GM19025 (cell line): ENCODE measurements at regions not wholly inside any gene's neighbourhood (a gene's known extent, or its start where the extent isn't known, plus 50 kb on each side); places are given as distances from the start of the nearest gene placed in this dataset.

Experiments
- ATAC-seq: cut with Tn5 transposase; IDR thresholded peaks from one replicate; pipeline ENCODE4 v1.9.1; 2021; ENCODE audit warnings: mild to moderate bottlenecking, low read depth, moderate library complexity; ENCODE audit not compliant: unreplicated experiment

DNA sequence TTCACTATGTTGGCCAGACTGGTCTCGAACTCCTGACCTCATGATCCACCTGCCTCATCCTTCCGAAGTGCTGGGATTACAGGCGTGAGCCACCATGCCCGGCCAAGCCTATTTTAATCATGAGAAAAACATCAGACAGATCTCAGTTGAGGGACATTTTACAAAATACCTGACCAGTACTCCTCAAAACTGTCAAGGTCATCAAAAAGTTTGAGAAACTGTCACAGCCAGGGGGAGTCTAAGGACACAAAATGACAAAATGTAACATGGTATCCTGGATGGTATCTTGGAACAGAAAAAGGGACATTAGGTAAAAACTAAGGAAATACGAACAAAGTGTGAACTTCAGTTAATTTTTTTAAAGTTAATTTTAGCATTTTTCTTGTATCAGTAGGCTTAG is 219.8 kb upstream of the PPP1R3A start:
- no peak for ATAC-seq

DNA sequence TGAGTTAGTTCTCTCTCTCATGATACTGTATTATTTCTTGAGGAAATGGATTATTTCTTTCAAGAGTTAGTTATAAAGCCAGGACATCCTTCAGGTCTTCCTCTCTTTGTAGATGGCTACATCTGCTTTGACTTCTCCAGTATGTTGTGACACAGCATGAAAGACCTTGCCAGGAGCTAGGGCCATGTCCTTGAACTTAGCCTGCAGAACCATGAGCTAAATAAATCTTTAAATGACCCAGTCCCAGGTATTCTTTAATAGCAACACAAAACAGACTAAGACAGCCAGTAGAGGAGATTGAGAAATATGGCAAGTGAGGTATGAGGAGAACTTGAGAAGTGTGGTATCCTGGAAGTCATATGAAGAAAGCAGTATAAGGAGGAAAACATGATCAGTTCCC is 214.9 kb upstream of the PPP1R3A start:
- no peak for ATAC-seq

DNA sequence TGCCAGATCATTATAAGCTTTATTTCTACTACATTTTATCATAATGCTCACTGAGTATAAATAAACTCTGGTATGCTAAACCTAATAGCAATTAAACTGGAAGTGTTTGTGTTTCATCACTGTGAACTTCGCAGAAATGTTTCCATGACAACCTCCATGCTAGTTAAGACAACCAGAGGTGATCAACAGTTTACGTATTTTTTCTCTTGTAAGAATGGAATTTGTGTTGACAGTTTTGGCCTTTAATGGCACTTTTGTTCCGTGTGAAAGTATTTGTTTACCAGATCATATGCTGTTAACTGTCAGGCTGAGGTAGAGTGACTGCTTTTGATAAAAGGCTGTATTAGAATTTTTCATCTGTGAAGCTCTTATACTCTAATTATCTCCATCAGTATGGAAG is 212.1 kb upstream of the PPP1R3A start:
- ATAC-seq, result no peak

GRCh38 chr7:114128880-114129279 is 210.1 kb upstream of the PPP1R3A start:
- ATAC-seq, result no peak

DNA sequence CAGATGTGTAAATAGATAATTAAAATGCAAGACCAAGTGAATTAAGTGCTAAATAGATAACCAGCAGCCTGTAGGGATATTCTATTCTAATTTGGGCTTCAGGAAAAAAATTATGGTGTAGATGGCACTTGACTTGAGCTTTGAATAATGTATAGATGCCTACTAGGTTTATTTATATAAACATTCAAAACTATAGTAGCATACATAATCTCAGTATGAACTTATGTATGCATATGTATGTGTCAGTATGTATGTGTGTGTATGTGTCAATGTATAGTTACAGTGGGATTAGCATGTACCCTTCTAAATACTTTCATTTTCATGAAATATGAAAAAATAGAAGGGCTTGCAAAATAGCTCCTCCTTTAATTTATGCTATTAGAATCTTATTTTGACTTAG is 207.3 kb upstream of the PPP1R3A start:
- no peak for ATAC-seq

DNA sequence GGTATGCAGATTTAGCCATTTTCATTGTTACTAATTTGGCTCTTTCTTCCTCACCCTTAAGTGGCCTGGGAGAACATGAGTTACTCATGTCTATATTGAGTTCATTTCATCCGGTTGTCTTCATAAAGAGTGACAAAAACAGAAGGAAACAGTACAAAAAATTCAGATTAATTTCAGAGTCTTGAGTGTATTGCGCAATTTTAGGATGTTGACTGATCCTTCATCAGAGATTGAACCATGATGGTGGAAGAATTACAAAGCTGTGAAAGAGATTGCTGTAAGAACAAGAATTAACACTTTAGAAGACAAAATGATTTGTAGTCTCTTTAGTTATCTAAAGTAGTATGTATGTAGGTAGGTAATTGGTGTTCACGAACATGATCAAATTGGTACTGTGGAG is 194.0 kb upstream of the PPP1R3A start:
- ATAC-seq, result no peak

- ATAC-seq, result no peak
Observed at GRCh38 chr7:114110666-114111065, 191.9 kb upstream of the PPP1R3A start.

DNA sequence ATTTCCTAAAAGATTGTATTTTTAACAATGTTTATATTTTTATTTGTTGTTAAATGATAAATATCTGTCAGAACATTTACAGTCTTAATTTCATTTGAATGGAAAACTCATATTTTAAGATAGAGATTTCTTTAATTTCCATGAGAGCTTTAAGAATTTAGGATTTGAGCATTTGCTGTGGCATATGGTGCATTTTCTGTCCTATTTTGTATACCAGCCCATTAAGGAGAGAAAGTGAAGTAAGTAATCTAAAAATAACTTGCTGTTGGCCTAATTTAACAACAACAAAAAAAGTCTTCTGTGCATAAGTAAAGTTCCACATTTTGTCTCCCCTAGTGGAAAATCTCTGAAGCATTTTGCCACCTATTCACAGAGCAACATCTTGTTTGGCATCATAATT is 190.9 kb upstream of the PPP1R3A start:
- no peak for ATAC-seq

GRCh38 chr7:114109304-114109703 is 190.5 kb upstream of the PPP1R3A start:
- no peak for ATAC-seq

DNA sequence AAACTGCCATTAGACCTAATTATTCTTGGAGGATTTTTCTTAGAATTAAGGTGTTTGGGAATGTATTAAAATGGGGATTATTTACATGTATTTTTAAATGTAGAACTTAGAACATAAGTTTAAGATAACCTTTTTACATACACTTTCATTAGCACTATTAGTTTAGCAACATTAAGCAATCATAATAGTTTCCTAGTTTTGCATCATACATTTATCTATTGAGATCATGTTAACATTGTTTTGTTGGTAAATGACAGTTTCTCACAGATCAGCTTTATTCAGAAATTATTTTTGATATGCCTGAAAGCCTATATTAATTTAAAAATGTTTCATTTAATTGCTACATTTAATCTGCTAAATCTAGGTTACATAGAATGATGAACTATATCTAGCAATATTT is 189.7 kb upstream of the PPP1R3A start:
- no peak for ATAC-seq

DNA sequence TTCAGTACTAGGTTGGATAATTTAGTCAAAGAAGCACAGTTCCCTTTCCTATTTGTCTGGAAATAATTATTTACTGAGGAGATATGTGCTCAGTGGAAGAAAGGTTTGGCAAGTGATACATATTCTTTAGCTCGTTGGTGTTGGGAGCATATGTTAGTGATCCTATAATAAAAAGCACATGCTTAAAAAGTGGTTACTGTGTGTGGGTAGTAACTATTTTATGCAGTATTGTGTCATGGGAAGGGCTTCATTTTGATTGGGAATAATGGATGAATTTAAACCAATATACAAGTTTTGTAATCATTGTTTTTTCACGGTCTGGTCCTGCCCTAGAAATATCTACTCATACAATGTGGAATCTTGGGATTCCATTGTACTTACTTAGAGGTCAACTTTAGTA is 188.7 kb upstream of the PPP1R3A start:
- ATAC-seq, result no peak

DNA sequence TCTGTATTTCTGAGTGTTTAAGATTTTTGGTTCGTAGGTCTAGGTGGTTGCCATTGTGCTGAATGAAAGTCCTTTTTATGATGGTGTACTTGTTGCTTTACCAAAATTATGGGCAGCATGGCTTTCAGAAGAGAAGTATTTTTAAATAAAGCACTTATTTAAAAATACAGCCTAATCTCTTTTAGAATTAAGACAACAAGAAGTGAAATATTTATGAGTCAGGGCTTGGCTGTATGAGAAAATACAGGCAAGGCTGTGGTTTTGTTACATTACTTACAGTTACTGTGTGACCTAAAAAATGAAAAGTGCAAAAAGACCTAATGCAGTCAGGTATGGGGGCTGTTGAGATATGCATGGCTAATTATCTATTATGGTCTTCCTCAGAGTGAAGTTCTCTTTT is 185.2 kb upstream of the PPP1R3A start:
- ATAC-seq, result no peak

GRCh38 chr7:114102996-114103395 is 184.2 kb upstream of the PPP1R3A start:
- no peak for ATAC-seq

DNA sequence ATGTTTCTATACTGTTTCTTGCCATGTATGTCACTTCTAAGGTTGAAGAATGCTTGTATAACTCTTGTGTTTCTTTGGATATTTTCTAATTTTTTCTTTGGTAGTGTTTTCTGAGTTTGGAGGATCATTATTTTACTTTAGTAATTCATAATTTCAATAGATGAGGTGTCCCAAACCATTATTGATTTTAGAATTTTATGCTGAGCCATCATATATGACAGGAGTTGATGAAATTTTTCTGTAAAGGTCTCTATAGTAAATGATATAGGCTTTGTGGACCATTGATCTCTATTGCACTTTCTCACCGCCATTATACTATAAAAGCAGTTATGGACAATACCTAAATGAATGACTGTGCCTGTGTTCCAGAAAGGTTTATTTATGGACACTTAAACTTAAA is 183.3 kb upstream of the PPP1R3A start:
- ATAC-seq, result no peak

DNA sequence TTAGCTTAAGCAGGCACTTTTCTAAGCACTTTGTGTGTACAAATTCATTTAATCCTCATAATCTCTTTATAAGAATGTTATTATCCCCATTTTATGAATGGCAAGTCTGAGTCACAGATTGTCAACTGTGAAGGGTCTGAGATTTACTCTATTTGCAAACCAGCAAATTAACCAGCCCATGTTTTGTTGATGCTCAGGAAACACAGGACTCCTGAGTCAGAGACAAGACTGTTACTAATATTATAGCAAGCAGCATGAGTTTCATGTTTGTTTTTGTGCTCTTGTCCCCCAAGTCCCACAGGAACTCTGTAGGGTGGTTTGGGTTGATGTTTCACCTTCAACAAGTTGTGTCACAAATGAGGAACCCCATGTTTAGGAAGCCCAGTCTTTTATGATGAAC is 182.0 kb upstream of the PPP1R3A start:
- no peak for ATAC-seq

GRCh38 chr7:114099337-114099736 is 180.5 kb upstream of the PPP1R3A start:
- ATAC-seq, result no peak

- ATAC-seq, result no peak
Observed at GRCh38 chr7:114095885-114096284, 177.1 kb upstream of the PPP1R3A start.

DNA sequence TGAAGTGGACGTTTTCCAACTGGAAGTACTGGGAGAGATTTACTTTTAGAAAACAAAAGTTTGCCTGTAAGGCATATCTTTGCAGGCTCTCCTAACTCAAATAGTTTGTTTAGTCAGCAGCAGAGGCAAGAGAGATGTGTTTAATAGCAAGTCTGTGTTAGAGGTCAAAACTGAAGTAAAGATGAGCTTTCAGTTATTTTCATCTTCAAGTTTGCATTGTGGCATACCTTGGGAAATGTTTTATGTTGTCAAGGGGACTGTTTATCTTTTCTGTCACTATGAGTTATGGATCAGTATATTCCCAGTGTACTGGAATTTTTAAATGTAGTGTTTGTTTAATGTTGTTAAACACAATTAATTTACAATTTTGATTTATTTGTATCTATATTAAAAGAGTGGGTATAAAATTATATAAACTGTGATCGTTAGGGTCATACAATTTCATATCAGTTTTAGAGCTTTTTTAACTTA is 169.7 kb upstream of the PPP1R3A start:
- no peak for ATAC-seq

- no peak for ATAC-seq
Observed at GRCh38 chr7:114087653-114088469, 169.1 kb upstream of the PPP1R3A start.

DNA sequence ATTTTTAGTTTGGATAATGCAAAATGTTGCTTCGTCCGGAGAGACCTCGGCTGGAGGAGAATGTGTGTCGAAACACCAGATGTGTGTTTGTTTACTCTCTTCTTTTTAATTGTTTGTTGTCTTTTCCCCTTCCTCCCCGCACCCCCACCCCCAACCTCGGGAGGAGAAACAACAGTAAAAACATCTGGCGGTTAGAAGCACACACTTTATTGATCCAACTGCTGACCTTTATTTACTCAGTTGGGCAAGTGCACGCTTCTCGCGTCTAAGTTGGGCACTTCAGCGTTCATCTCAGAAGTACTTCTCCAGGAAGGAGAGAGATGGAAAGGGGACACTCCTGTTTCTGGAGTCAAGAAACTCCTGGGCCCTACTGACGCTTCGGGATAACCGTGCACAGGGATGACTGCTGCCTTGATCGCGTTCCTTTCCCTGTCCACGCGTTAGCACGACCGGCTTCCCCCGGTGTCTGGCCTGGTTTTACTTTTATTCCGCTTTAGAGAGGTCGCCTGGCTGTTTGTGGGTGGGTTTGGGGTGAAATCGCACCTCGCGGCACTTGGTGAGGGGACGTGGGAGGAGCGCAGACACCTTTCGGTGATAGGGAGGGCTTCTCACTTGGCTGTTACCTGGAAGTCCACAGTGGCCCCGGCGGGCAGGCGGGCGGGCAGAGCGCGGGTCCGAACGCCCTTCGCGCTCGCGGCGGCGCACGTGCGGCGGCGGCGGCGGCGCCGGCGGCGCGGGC is 168.3 kb upstream of the PPP1R3A start:
- ATAC-seq, result no peak

DNA sequence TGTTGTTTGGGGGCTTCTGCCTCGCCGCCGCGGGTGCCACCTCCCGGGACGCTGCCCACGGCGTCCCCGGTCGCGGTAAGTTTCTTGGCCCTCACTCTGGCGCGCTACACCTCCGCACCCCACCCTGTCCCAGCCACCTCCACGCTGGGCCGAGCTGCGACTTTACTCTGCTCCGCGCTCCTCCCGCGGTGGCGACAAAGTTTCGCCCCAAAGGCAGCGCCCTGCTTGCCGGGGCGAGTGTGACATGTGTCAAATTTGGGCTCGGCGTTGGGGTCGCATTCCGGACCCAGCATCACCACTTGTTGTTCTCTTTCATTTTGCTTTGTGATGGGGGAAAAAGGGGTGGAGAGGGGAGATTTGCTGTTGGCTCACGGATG is 167.7 kb upstream of the PPP1R3A start:
- ATAC-seq, result no peak
